ENCODE measurements at regions not wholly inside any gene's neighbourhood (a gene's known extent, or its start where the extent isn't known, plus 50 kb on each side); places are given as distances from the start of the nearest gene placed in this dataset.

DNA sequence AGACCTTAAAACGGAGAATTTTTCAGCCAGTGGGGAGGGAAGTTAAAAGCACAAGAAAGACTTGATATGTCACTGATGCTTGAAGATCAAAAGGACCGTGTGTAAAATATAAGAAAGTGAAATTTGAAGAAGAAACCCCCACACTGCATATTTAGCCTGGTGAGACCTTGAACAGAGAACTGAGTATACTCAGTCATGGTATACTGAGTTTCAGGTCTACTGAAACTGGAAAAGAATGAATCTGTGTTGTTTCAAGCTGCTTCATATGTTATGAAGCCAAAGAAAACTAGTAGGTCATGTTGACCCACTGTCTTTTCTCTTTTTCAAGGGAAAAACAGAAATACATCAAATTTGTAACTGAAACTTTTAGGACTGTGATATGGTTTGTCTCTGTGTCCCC is 443.8 kb upstream of the GJE1 start:
- Mint-ChIP-seq H3K9me3 (peaks cover 9% of the 10 kb centered on the region), H3K4me3 (no peak overlapping the region), H3K27me3 (ENCODE audit: low read depth) (no peaks in the 10 kb centered on the region), H3K27ac (ENCODE audit: unreplicated experiment) (no peak overlapping the region), H3K4me1 (no peaks in the 10 kb centered on the region), H3K36me3 (ENCODE audit: low read depth) (peaks cover 2% of the 10 kb centered on the region)
- DNase-seq (ENCODE audit: low read depth, low spot score) = no peak
- TF ChIP-seq, protein P1, sequence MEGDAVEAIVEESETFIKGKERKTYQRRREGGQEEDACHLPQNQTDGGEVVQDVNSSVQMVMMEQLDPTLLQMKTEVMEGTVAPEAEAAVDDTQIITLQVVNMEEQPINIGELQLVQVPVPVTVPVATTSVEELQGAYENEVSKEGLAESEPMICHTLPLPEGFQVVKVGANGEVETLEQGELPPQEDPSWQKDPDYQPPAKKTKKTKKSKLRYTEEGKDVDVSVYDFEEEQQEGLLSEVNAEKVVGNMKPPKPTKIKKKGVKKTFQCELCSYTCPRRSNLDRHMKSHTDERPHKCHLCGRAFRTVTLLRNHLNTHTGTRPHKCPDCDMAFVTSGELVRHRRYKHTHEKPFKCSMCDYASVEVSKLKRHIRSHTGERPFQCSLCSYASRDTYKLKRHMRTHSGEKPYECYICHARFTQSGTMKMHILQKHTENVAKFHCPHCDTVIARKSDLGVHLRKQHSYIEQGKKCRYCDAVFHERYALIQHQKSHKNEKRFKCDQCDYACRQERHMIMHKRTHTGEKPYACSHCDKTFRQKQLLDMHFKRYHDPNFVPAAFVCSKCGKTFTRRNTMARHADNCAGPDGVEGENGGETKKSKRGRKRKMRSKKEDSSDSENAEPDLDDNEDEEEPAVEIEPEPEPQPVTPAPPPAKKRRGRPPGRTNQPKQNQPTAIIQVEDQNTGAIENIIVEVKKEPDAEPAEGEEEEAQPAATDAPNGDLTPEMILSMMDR (conservative IDR thresholded peaks at IDR 0.05) = no peak

DNA sequence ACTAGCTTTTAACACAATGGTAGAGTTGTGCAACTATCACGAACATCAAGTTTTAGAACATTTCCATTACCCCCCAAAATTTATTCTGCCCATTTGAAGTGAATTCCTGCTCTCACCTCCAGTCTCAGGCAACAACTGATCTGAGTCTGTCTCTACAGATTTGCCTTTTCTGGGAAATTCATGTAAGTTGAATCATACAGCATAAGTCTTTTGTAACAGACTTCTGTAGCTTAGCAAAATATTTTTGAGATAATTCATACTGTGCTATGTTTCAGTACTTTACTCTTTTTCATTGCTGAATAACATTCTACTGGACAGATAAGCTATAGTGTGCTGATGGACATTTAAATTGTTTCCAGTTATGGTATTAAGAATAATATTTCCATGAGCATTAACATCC is 447.3 kb upstream of the GJE1 start:
- H3K27me3 Mint-ChIP-seq (ENCODE audit: low read depth) = no peaks in the 10 kb centered on the region

DNA sequence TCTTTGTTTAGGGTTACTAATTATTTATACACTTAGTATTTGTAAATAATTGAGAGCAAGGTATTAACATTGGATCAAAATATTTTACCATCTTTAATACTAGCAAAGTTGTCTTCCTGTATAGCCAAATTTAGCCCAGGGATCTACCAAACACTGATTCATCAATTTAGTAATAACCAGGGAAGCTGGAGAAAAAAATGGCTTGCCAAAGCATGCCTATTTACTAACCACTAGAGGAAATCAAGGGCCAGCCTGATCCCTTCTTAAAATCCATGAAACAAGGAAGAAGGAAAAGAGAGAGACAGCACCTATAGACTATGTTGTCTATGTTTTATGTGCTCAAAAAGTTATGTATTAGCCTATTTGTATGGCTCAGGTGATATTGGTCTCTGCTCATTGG is 450.3 kb upstream of the GJE1 start:
- Mint-ChIP-seq H3K4me1 (no peaks in the 10 kb centered on the region), H3K9me3 (peaks cover 5% of the 10 kb centered on the region), H3K27ac (ENCODE audit: unreplicated experiment) (no peak overlapping the region), H3K36me3 (ENCODE audit: low read depth) (no peaks in the 10 kb centered on the region), H3K27me3 (ENCODE audit: low read depth) (no peaks in the 10 kb centered on the region), H3K4me3 (no peak overlapping the region)
- no peak for DNase-seq (ENCODE audit: low read depth, low spot score)
- TF ChIP-seq, protein P1 (conservative IDR thresholded peaks at IDR 0.05) = no peak

More for the DNA sequence above, 447.3 kb upstream of the GJE1 start:
- Mint-ChIP-seq H3K36me3 (ENCODE audit: low read depth) (no peaks in the 10 kb centered on the region), H3K9me3 (peaks cover 9% of the 10 kb centered on the region), H3K4me3 (no peak overlapping the region), H3K27ac (ENCODE audit: unreplicated experiment) (no peak overlapping the region), H3K4me1 (no peaks in the 10 kb centered on the region)
- no peak for DNase-seq (ENCODE audit: low read depth, low spot score)
- TF ChIP-seq, protein P1 (conservative IDR thresholded peaks at IDR 0.05) = no peak

DNA sequence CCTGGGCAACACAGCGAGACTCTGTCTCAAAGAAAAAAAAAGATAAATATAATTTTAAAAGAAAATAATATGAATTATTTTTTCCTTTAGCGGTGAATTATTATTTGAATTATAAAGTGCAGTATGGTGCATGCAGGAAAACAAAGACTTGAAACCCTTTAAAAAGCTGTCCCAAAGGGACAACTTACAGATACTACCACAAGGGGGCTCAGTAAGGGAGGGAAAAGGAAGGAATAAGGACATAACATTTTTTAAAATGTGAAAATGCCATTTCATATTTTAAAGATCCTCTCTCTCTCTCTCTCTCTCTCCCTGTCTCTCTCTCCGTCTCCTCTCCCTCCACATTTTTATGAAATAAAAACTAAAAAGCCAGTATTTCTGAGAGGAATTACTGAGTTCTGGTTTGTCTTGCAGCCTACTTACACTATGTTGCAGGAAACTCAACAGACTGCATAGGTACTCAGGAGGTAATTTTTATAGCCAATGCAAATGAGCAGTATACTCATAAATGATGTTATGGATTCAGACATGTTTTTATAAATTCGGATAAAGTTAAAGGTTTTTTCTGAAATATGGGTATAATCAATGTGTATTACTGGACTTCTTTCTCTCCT is 455.0 kb upstream of the GJE1 start:
- H3K4me1 Mint-ChIP-seq = no peaks in the 10 kb centered on the region
- TF ChIP-seq, protein P1 (conservative IDR thresholded peaks at IDR 0.05) = peak; percentile 78
- H3K9me3 Mint-ChIP-seq = no peaks in the 10 kb centered on the region
- no peaks in the 10 kb centered on the region for H3K27me3 Mint-ChIP-seq (ENCODE audit: low read depth)
- no peaks in the 10 kb centered on the region for H3K36me3 Mint-ChIP-seq (ENCODE audit: low read depth)
- no peak overlapping the region for H3K4me3 Mint-ChIP-seq
- H3K27ac Mint-ChIP-seq (ENCODE audit: unreplicated experiment) = no peak overlapping the region
- no peak for DNase-seq (ENCODE audit: low read depth, low spot score)

DNA sequence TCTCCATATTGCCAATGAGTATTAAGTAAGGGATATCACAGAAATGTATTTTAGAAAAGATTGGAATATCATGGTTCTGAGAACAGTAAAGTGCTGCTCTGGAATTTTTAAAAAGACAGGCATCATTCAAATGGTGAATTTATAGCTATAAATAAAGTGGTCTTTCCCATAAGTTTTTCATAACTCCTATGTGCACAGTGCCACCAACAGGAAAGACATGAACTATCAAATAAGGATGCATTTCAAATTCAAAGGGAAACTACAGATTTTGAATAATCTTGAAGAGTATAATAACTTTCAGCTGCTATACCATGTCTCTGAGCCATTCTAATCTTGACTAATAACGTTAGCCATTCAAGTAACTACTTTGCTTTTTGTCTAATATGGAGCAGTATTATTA is 456.8 kb upstream of the GJE1 start:
- no peaks in the 10 kb centered on the region for H3K4me1 Mint-ChIP-seq

More for the DNA sequence above, 456.8 kb upstream of the GJE1 start:
- TF ChIP-seq, protein P1 (conservative IDR thresholded peaks at IDR 0.05) = peak; percentile 17
- no peak overlapping the region for H3K4me3 Mint-ChIP-seq
- peaks cover 6% of the 10 kb centered on the region for H3K36me3 Mint-ChIP-seq (ENCODE audit: low read depth)
- DNase-seq (ENCODE audit: low read depth, low spot score) = no peak
- peaks cover 11% of the 10 kb centered on the region for H3K9me3 Mint-ChIP-seq
- H3K27me3 Mint-ChIP-seq (ENCODE audit: low read depth) = no peaks in the 10 kb centered on the region
- no peak overlapping the region for H3K27ac Mint-ChIP-seq (ENCODE audit: unreplicated experiment)

Measured in neural crest cell (in vitro differentiated cells).